ENCODE measurements at regions not wholly inside any gene's neighbourhood (a gene's known extent, or its start where the extent isn't known, plus 50 kb on each side); places are given as distances from the start of the nearest gene placed in this dataset.

GRCh38 chr1:106189780-106190179 lies 866.7 kb upstream of the PRMT6 start:
- no peaks in the 10 kb centered on the region for H3K79me1 ChIP-seq (ENCODE audit: low read length)
- H2AK5ac ChIP-seq (ENCODE audit: low read length) = no peak overlapping the region
- H3K79me2 ChIP-seq (ENCODE audit: control insufficient read depth, insufficient read depth, low read length, poor library complexity) = no peaks in the 10 kb centered on the region
- H4K12ac ChIP-seq (ENCODE audit: low read depth, low read length) = no peak overlapping the region
- H3K9ac ChIP-seq (ENCODE audit: low read length) = no peak overlapping the region
- H3K4me2 ChIP-seq (ENCODE audit: low read length) = no peak overlapping the region
- no peaks in the 10 kb centered on the region for H3K36me3 ChIP-seq (ENCODE audit: control insufficient read depth in 1 of 2, insufficient read depth in 2 of 2, low read length in 2 of 2)
- no peak overlapping the region for H3K23ac ChIP-seq (ENCODE audit: low read length)
- H2BK120ac ChIP-seq (ENCODE audit: insufficient read depth, low read length, poor library complexity) = no peak overlapping the region
- no peak overlapping the region for H3K4me3 ChIP-seq (ENCODE audit: low read depth, low read length)
- H3K4me1 ChIP-seq (ENCODE audit: control insufficient read depth in 1 of 2, insufficient read depth in 2 of 2, low read length in 2 of 2) = no peaks in the 10 kb centered on the region
- no peak overlapping the region for H4K8ac ChIP-seq (ENCODE audit: low read depth, low read length)
- H3K4ac ChIP-seq (ENCODE audit: low read depth, low read length) = no peak overlapping the region
- no peak overlapping the region for H3K14ac ChIP-seq (ENCODE audit: low read length)
- H2AFZ ChIP-seq (ENCODE audit: insufficient read depth, low read length, poor library complexity) = no peak overlapping the region
- H2BK5ac ChIP-seq (ENCODE audit: low read depth, low read length, poor library complexity) = no peak overlapping the region
- H3K9me3 ChIP-seq (ENCODE audit: insufficient read depth, low read depth, low read length) = no peaks in the 10 kb centered on the region
- H3K18ac ChIP-seq (ENCODE audit: low read length) = no peak overlapping the region
- no CpG with 5 or more reads among the region's 2 CpGs for WGBS (ENCODE audit: extremely low coverage, insufficient coverage, insufficient read length)
- H3K27ac ChIP-seq (ENCODE audit: low read depth, low read length) = no peak overlapping the region
- H2BK12ac ChIP-seq (ENCODE audit: low read length) = no peak overlapping the region
- no peaks in the 10 kb centered on the region for H3K27me3 ChIP-seq (ENCODE audit: insufficient read depth, low read length)
- H4K91ac ChIP-seq (ENCODE audit: low read depth, low read length) = no peak overlapping the region
- DNase-seq = no peak

- Histone ChIP-seq H2AFZ (ENCODE audit: insufficient read depth, low read length, poor library complexity) (no peak overlapping the region), H3K4me3 (ENCODE audit: low read depth, low read length) (no peak overlapping the region), H3K4ac (ENCODE audit: low read depth, low read length) (no peak overlapping the region), H4K12ac (ENCODE audit: low read depth, low read length) (no peak overlapping the region), H2BK12ac (ENCODE audit: low read length) (no peak overlapping the region), H3K27me3 (ENCODE audit: insufficient read depth, low read length) (no peaks in the 10 kb centered on the region), H4K8ac (ENCODE audit: low read depth, low read length) (no peak overlapping the region), H2AK5ac (ENCODE audit: low read length) (no peak overlapping the region), H2BK120ac (ENCODE audit: insufficient read depth, low read length, poor library complexity) (no peak overlapping the region), H3K79me2 (ENCODE audit: control insufficient read depth, insufficient read depth, low read length, poor library complexity) (no peaks in the 10 kb centered on the region), H4K91ac (ENCODE audit: low read depth, low read length) (no peak overlapping the region), H3K36me3 (ENCODE audit: control insufficient read depth in 1 of 2, insufficient read depth in 2 of 2, low read length in 2 of 2) (no peaks in the 10 kb centered on the region), H3K18ac (ENCODE audit: low read length) (no peak overlapping the region), H2BK5ac (ENCODE audit: low read depth, low read length, poor library complexity) (no peak overlapping the region), H3K27ac (ENCODE audit: low read depth, low read length) (no peak overlapping the region), H3K9me3 (ENCODE audit: insufficient read depth, low read depth, low read length) (no peaks in the 10 kb centered on the region), H3K4me1 (ENCODE audit: control insufficient read depth in 1 of 2, insufficient read depth in 2 of 2, low read length in 2 of 2) (no peaks in the 10 kb centered on the region), H3K79me1 (ENCODE audit: low read length) (no peaks in the 10 kb centered on the region), H3K4me2 (ENCODE audit: low read length) (no peak overlapping the region), H3K9ac (ENCODE audit: low read length) (no peak overlapping the region), H3K23ac (ENCODE audit: low read length) (no peak overlapping the region), H3K14ac (ENCODE audit: low read length) (no peak overlapping the region)
- DNase-seq = no peak
Measured at GRCh38 chr1:106194206-106194605, 862.3 kb upstream of the PRMT6 start.

DNA sequence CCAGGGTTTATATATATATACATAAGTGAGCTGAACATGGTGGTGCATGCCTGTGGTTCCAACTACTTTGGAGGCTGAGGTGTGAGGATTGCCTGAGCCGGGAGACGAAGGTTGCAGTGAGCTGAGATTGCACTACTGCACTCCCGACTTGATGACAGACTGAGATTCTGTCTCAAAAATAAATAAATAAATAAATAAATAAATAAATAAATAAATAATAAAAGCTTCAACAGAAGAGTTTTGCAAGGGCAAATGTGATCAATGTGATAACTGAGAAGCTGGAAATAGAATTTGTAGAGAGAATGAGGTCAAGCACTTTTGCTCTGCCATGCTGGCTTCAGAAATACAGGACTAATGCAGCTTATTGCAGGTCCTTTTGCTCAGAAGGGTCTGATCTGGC lies 855.8 kb upstream of the PRMT6 start:
- Histone ChIP-seq H3K18ac (ENCODE audit: low read length) (no peak overlapping the region), H3K79me2 (ENCODE audit: control insufficient read depth, insufficient read depth, low read length, poor library complexity) (no peaks in the 10 kb centered on the region), H3K9me3 (ENCODE audit: insufficient read depth, low read depth, low read length) (no peaks in the 10 kb centered on the region), H3K4me3 (ENCODE audit: low read depth, low read length) (no peak overlapping the region), H3K36me3 (ENCODE audit: control insufficient read depth in 1 of 2, insufficient read depth in 2 of 2, low read length in 2 of 2) (no peaks in the 10 kb centered on the region), H4K91ac (ENCODE audit: low read depth, low read length) (no peak overlapping the region), H3K27me3 (ENCODE audit: insufficient read depth, low read length) (no peaks in the 10 kb centered on the region), H3K4me2 (ENCODE audit: low read length) (no peak overlapping the region), H2AFZ (ENCODE audit: insufficient read depth, low read length, poor library complexity) (no peak overlapping the region), H3K27ac (ENCODE audit: low read depth, low read length) (no peak overlapping the region), H3K4me1 (ENCODE audit: control insufficient read depth in 1 of 2, insufficient read depth in 2 of 2, low read length in 2 of 2) (peaks cover 0 to 2% of the 10 kb centered on the region in 2 experiments), H4K8ac (ENCODE audit: low read depth, low read length) (no peak overlapping the region), H2AK5ac (ENCODE audit: low read length) (no peak overlapping the region), H2BK5ac (ENCODE audit: low read depth, low read length, poor library complexity) (no peak overlapping the region), H3K4ac (ENCODE audit: low read depth, low read length) (no peak overlapping the region), H3K23ac (ENCODE audit: low read length) (no peak overlapping the region), H2BK12ac (ENCODE audit: low read length) (no peak overlapping the region), H3K14ac (ENCODE audit: low read length) (no peak overlapping the region), H3K9ac (ENCODE audit: low read length) (no peak overlapping the region), H3K79me1 (ENCODE audit: low read length) (no peaks in the 10 kb centered on the region), H2BK120ac (ENCODE audit: insufficient read depth, low read length, poor library complexity) (no peak overlapping the region), H4K12ac (ENCODE audit: low read depth, low read length) (no peak overlapping the region)
- DNase-seq = no peak
- WGBS (ENCODE audit: extremely low coverage, insufficient coverage, insufficient read length) = no CpG with 5 or more reads among the region's 3 CpGs

- H2BK12ac ChIP-seq (ENCODE audit: low read length) = no peak overlapping the region
- no peak overlapping the region for H3K18ac ChIP-seq (ENCODE audit: low read length)
- no peak overlapping the region for H4K12ac ChIP-seq (ENCODE audit: low read depth, low read length)
- no peak for DNase-seq
- H3K27me3 ChIP-seq (ENCODE audit: insufficient read depth, low read length) = no peaks in the 10 kb centered on the region
- H4K91ac ChIP-seq (ENCODE audit: low read depth, low read length) = no peak overlapping the region
- no peak overlapping the region for H2AK5ac ChIP-seq (ENCODE audit: low read length)
- no peak overlapping the region for H3K23ac ChIP-seq (ENCODE audit: low read length)
- no peak overlapping the region for H3K4me3 ChIP-seq (ENCODE audit: low read depth, low read length)
- peaks cover 0 to 2% of the 10 kb centered on the region in 2 experiments for H3K4me1 ChIP-seq (ENCODE audit: control insufficient read depth in 1 of 2, insufficient read depth in 2 of 2, low read length in 2 of 2)
- no peaks in the 10 kb centered on the region for H3K9me3 ChIP-seq (ENCODE audit: insufficient read depth, low read depth, low read length)
- no peaks in the 10 kb centered on the region for H3K79me1 ChIP-seq (ENCODE audit: low read length)
- H3K14ac ChIP-seq (ENCODE audit: low read length) = no peak overlapping the region
- no CpG with 5 or more reads among the region's 1 CpG for WGBS (ENCODE audit: extremely low coverage, insufficient coverage, insufficient read length)
- H3K4me2 ChIP-seq (ENCODE audit: low read length) = no peak overlapping the region
- no peaks in the 10 kb centered on the region for H3K79me2 ChIP-seq (ENCODE audit: control insufficient read depth, insufficient read depth, low read length, poor library complexity)
- no peak overlapping the region for H2AFZ ChIP-seq (ENCODE audit: insufficient read depth, low read length, poor library complexity)
- H3K4ac ChIP-seq (ENCODE audit: low read depth, low read length) = no peak overlapping the region
- no peak overlapping the region for H3K9ac ChIP-seq (ENCODE audit: low read length)
- no peak overlapping the region for H2BK5ac ChIP-seq (ENCODE audit: low read depth, low read length, poor library complexity)
- H3K27ac ChIP-seq (ENCODE audit: low read depth, low read length) = no peak overlapping the region
- no peaks in the 10 kb centered on the region for H3K36me3 ChIP-seq (ENCODE audit: control insufficient read depth in 1 of 2, insufficient read depth in 2 of 2, low read length in 2 of 2)
- H4K8ac ChIP-seq (ENCODE audit: low read depth, low read length) = no peak overlapping the region
- no peak overlapping the region for H2BK120ac ChIP-seq (ENCODE audit: insufficient read depth, low read length, poor library complexity)
Measured at GRCh38 chr1:106207185-106207584, 849.3 kb upstream of the PRMT6 start.

Data from trophoblast cell (in vitro differentiated cells and primary cell).